ENCODE measurements at regions not wholly inside any gene's neighbourhood (a gene's known extent, or its start where the extent isn't known, plus 50 kb on each side); places are given as distances from the start of the nearest gene placed in this dataset.

DNA sequence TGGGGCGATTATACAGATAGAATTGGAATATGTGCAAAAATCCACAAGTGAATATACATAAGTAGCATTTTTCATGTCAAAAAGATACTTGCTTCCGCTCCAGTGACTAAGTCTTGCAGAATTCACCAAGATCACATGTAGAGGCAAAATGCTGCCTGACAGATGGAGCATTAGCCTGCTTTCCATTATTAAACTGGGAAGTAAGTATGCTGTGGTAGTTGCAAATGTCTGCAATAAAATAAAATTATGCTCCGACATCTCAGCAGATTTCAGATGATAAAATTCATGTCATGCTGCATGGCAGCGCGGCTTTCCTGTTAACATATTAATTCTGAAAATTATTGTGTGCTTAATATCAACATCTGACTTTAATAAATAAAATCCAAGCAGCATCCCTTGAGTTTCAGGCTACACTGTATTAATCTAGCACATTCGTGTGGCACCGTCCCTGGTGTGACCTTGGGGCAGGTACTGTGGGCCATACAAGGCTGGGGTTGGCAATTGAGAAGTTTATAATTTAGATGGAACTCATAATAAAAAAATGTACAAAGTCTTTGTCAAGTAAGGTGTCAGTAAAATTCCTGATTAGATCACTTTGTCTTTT lies 366.4 kb upstream of the ZP4 start:
- H3K9me2 ChIP-seq (replicated peaks; ENCODE audit: insufficient read depth, low read length) = no peaks in the 10 kb centered on the region
- no peak for TF ChIP-seq EZH2phosphoT487 (conservative IDR thresholded peaks at IDR 0.05; ENCODE audit: low read length)
- TF ChIP-seq, protein P1, sequence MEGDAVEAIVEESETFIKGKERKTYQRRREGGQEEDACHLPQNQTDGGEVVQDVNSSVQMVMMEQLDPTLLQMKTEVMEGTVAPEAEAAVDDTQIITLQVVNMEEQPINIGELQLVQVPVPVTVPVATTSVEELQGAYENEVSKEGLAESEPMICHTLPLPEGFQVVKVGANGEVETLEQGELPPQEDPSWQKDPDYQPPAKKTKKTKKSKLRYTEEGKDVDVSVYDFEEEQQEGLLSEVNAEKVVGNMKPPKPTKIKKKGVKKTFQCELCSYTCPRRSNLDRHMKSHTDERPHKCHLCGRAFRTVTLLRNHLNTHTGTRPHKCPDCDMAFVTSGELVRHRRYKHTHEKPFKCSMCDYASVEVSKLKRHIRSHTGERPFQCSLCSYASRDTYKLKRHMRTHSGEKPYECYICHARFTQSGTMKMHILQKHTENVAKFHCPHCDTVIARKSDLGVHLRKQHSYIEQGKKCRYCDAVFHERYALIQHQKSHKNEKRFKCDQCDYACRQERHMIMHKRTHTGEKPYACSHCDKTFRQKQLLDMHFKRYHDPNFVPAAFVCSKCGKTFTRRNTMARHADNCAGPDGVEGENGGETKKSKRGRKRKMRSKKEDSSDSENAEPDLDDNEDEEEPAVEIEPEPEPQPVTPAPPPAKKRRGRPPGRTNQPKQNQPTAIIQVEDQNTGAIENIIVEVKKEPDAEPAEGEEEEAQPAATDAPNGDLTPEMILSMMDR (IDR thresholded peaks at IDR 0.05; ENCODE audit: insufficient read depth, low read length, poor library complexity, severe bottlenecking) = no peak
- no peak overlapping the region for H3K4me3 ChIP-seq (ENCODE audit: insufficient read depth, low read length, poor library complexity, severe bottlenecking)
- no peaks in the 10 kb centered on the region for H3K27me3 ChIP-seq (ENCODE audit: low read length)
- H3K27ac ChIP-seq (ENCODE audit: low read depth, low read length) = no peak overlapping the region
- H3K36me3 ChIP-seq (ENCODE audit: low read length) = no peaks in the 10 kb centered on the region
- no peaks in the 10 kb centered on the region for H3K9me3 ChIP-seq (ENCODE audit: insufficient read depth, low read length)
- H3K4me2 ChIP-seq (ENCODE audit: low read depth, low read length, poor library complexity, severe bottlenecking) = no peak overlapping the region
- no peak overlapping the region for H2AFZ ChIP-seq (ENCODE audit: low read depth, low read length, severe bottlenecking)
- no peaks in the 10 kb centered on the region for H3F3A ChIP-seq (ENCODE audit: insufficient read depth)
- no peaks in the 10 kb centered on the region for H4K20me1 ChIP-seq (ENCODE audit: low read depth, low read length)
- H3K79me2 ChIP-seq (ENCODE audit: insufficient read depth, low read length) = no peaks in the 10 kb centered on the region
- H3K9ac ChIP-seq (ENCODE audit: low read length) = no peak overlapping the region

DNA sequence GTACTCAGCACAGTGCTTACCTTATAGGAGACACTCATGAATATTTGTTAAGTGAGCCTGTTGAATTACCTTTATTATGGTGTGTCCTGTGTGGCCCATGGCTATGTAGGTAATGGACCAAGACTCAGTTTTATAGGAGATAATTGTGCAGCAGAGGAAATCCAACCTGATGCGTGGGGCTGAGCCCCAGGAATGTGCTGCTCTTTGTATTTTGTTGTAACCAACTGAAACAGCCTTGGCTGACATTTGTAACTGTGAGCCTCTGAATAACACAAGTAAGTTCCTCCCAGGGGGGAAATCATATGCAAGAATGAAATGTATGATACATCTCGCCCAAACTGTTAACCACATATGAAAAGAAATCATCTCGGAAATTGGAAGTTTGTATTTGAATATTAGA lies 364.2 kb upstream of the ZP4 start:
- Histone ChIP-seq H3K79me2 (ENCODE audit: insufficient read depth, low read length) (no peaks in the 10 kb centered on the region), H3K27me3 (ENCODE audit: low read length) (no peaks in the 10 kb centered on the region), H3K4me2 (ENCODE audit: low read depth, low read length, poor library complexity, severe bottlenecking) (no peak overlapping the region), H3K36me3 (ENCODE audit: low read length) (no peaks in the 10 kb centered on the region), H3K9me3 (ENCODE audit: insufficient read depth, low read length) (no peaks in the 10 kb centered on the region), H2AFZ (ENCODE audit: low read depth, low read length, severe bottlenecking) (no peak overlapping the region), H3K9me2 (replicated peaks; ENCODE audit: insufficient read depth, low read length) (no peaks in the 10 kb centered on the region), H3K9ac (ENCODE audit: low read length) (no peak overlapping the region), H3K27ac (ENCODE audit: low read depth, low read length) (no peak overlapping the region), H4K20me1 (ENCODE audit: low read depth, low read length) (no peaks in the 10 kb centered on the region), H3F3A (ENCODE audit: insufficient read depth) (no peaks in the 10 kb centered on the region), H3K4me3 (ENCODE audit: insufficient read depth, low read length, poor library complexity, severe bottlenecking) (no peak overlapping the region)
- TF ChIP-seq EZH2phosphoT487 (conservative IDR thresholded peaks at IDR 0.05; ENCODE audit: low read length) = no peak
- TF ChIP-seq, protein P1 (IDR thresholded peaks at IDR 0.05; ENCODE audit: insufficient read depth, low read length, poor library complexity, severe bottlenecking) = no peak

DNA sequence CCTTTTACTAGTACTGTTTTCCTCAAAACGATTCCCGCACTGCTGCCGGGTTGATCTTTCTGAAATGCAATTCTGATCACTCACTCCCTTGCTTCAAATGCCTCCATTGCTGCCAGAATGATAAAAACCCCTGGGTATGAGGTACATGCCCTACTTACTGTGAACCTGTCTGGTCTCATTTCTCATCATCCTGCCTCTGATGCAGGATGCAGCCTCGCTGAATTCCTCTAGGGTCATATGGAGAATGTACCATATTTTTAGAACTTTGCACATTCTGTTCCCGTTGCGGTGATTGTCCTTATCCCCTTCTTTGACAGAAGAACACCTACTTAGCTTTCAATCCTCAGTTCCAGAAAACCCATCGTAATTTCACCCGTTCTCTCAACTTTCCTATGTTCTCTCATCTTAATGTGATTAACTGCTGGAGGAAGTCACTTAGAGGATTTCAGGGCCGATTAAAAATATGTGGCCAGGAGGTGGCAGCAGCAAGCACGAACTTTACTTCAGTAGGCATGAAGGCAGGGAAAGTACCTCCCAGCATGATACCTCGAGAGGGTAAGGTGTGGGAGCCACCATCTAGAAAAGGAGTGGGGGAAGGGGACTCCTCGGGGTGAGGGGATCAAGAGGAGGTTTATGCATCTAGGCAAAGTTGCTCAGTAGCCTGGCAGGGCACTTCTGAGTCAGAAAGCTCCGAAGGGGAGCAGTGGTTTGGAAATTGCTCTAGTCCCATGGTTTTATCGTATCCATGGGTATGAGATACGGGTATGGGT lies 361.5 kb upstream of the ZP4 start:
- no peak overlapping the region for H2AFZ ChIP-seq (ENCODE audit: low read depth, low read length, severe bottlenecking)
- no peak overlapping the region for H3K9ac ChIP-seq (ENCODE audit: low read length)
- no peaks in the 10 kb centered on the region for H3F3A ChIP-seq (ENCODE audit: insufficient read depth)
- H3K9me3 ChIP-seq (ENCODE audit: insufficient read depth, low read length) = no peaks in the 10 kb centered on the region
- no peak overlapping the region for H3K27ac ChIP-seq (ENCODE audit: low read depth, low read length)
- no peaks in the 10 kb centered on the region for H3K9me2 ChIP-seq (replicated peaks; ENCODE audit: insufficient read depth, low read length)
- TF ChIP-seq EZH2phosphoT487 (conservative IDR thresholded peaks at IDR 0.05; ENCODE audit: low read length) = no peak
- TF ChIP-seq, protein P1 (IDR thresholded peaks at IDR 0.05; ENCODE audit: insufficient read depth, low read length, poor library complexity, severe bottlenecking) = peak; percentile 41
- H3K79me2 ChIP-seq (ENCODE audit: insufficient read depth, low read length) = no peaks in the 10 kb centered on the region
- H3K4me3 ChIP-seq (ENCODE audit: insufficient read depth, low read length, poor library complexity, severe bottlenecking) = no peak overlapping the region
- no peaks in the 10 kb centered on the region for H4K20me1 ChIP-seq (ENCODE audit: low read depth, low read length)
- no peak overlapping the region for H3K4me2 ChIP-seq (ENCODE audit: low read depth, low read length, poor library complexity, severe bottlenecking)
- no peaks in the 10 kb centered on the region for H3K27me3 ChIP-seq (ENCODE audit: low read length)
- no peaks in the 10 kb centered on the region for H3K36me3 ChIP-seq (ENCODE audit: low read length)
